GM10248 (cell line): ENCODE measurements at regions not wholly inside any gene's neighbourhood (a gene's known extent, or its start where the extent isn't known, plus 50 kb on each side); places are given as distances from the start of the nearest gene placed in this dataset.
A peak's percentile ranks its signal among the peaks of the same experiment; 100 is the strongest.

ENCODE experiments used
- CTCF ChIA-PET: fragments of 300-600 bp; sonication (Branson Sonifier 250); formaldehyde crosslinking; extraction: SDS; loops from one replicate; lab custom pipeline; 2021; ENCODE audit warnings: antibody characterized with exemption; lab: Yijun Ruan, JAX
- POLR2A ChIA-PET: fragments of 350-650 bp; sonication (Branson Sonifier 250); formaldehyde crosslinking; extraction: SDS; loops from one replicate; lab custom pipeline; 2020; ENCODE audit warnings: antibody characterized with exemption; lab: Yijun Ruan, JAX
- DNase-seq: peaks from one replicate; pipeline ENCODE4 v3.0.0; 2012; ENCODE audit errors: extremely low spot score
- TF ChIP-seq, protein P1 (sequence below): IDR thresholded peaks from 2 replicates; pipeline ENCODE4 v1.5.1; 2012; ENCODE audit warnings: mild to moderate bottlenecking, low read depth; ENCODE audit errors: extremely low read depth, missing control alignments, control extremely low read depth

DNA sequence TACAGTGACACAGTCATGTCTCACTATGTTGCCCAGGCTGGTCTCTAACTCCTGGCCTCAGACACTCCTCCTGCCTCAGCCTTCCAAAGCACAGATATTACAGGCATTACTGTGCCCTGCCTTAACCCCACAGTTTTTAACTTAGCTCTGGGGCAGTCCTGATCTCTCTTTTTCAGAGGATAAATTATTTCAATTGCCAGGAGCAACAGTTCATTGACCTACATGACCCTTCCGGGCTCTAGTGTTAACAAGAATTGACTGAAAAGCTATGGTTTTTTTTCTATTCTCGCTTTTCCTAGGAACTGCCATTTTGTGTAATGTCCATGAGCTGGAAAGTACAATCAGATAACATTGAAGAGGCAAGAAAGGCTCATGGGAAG, 92.8 kb downstream of the HNRNPLL start:
- DNase-seq, result no peak
- CTCF ChIA-PET, result interaction anchor here (0.7 to 6.7 kb wide), 10 partner anchors 8 to 1114 kb away, joined by 3 to 119 read pairs (median 7); no protein-coding TSS in a partner anchor
- TF ChIP-seq, protein P1, sequence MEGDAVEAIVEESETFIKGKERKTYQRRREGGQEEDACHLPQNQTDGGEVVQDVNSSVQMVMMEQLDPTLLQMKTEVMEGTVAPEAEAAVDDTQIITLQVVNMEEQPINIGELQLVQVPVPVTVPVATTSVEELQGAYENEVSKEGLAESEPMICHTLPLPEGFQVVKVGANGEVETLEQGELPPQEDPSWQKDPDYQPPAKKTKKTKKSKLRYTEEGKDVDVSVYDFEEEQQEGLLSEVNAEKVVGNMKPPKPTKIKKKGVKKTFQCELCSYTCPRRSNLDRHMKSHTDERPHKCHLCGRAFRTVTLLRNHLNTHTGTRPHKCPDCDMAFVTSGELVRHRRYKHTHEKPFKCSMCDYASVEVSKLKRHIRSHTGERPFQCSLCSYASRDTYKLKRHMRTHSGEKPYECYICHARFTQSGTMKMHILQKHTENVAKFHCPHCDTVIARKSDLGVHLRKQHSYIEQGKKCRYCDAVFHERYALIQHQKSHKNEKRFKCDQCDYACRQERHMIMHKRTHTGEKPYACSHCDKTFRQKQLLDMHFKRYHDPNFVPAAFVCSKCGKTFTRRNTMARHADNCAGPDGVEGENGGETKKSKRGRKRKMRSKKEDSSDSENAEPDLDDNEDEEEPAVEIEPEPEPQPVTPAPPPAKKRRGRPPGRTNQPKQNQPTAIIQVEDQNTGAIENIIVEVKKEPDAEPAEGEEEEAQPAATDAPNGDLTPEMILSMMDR, result no peak
- POLR2A ChIA-PET, result no interaction called here

DNA sequence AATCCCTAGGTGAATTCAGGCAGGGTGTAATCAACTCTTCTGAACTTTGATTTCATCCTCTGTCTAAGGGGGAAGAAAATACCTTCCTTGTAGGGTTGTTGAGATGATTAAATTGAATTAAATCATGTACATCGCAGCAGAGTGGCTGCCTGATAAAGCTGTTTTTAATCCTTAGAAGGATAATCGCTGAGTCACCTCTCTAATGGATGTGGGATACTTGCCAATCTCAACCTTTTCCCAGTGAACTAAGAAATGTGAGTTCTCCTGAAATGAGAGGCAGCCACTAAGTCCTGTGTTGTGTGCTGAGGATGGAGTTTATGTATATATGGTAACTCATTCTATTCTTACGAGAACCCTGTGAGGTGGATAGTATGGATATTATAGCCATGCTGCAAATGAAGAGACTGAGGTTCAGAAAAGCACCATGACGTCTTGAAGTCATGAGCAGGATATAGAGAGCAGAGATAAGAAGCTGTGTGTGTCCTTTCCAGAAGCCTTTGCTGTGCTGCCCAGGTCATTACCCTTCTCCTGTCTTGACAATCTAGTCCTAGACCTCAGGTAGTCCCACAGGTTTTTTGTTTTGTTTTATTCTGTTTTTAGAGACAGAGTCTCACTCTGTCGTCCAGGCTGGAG, 93.3 kb downstream of the HNRNPLL start:
- TF ChIP-seq, protein P1, result no peak
- DNase-seq, result no peak
- ChIA-PET CTCF (interaction anchor here (0.9 to 6.7 kb wide), 36 partner anchors 9 to 1114 kb away, joined by 3 to 119 read pairs (median 7); partner anchors contain the start of gene ATL2), POLR2A (no interaction called here)

DNA sequence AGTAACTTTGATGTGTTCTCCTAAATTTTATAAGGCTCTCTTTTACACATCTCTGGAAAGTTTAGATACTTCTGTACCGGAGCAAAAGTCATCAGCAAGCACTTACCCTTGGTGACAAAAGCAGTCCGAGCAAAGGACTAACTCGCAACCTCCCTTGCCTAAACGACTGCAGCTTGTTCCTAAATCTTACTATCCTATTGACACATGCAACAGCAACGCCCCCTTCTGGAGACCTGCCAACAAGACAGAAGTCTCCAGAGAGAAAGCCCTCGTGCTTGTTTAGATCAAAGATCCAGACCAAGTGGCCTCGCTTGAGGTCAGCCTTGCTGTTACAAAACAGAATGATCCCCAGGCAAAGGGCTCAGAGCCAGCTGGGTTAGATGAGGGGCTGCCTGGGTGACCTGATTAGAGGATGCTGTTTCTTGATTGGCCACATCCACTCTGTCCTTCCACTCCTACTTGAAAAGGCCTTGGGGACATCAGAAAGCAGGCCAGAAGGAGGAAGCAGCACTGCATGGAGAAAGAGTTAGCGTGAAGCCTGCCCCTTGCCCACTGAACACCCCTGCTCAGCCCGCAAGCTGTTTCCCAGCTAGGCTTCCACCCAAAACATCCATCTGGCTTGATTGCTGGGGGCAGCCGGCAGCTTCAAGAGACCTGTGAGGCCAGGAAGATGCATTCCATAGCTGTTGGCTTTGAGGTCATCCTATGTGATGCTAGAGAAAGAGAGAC, 94.3 kb downstream of the HNRNPLL start:
- POLR2A ChIA-PET, result no interaction called here
- TF ChIP-seq, protein P1, result peak; percentile 80
- DNase-seq, result peak; percentile 78
- CTCF ChIA-PET, result interaction anchor here (0.6 to 6.7 kb wide), 79 partner anchors 9 to 1115 kb away, joined by 3 to 119 read pairs (median 4); partner anchors contain the start of genes ATL2 and CYP1B1

DNA sequence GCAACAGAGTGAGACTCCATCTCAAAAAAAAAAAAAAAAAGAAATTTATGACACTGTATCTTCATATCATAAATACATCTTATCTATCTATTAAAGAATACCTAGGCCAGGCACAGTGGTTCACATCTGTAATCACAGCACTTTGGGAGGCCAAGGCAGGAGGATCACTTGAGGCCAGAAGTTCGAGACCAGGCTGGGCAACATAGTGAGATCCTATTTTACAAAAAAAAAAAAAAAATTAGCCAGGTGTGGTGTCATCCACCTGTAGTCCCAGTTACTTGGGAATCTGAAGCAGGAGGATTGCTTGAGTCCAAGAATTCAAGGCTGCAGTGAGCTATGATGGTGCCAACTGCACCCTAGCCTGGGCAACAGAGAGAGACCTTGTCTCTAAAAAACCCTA, 95.0 kb downstream of the HNRNPLL start:
- CTCF ChIA-PET, result interaction anchor here (0.6 to 6.7 kb wide), 72 partner anchors 8 to 1114 kb away, joined by 3 to 119 read pairs (median 4); partner anchors contain the start of gene CYP1B1
- POLR2A ChIA-PET, result no interaction called here
- TF ChIP-seq, protein P1, result no peak
- no peak for DNase-seq

DNA sequence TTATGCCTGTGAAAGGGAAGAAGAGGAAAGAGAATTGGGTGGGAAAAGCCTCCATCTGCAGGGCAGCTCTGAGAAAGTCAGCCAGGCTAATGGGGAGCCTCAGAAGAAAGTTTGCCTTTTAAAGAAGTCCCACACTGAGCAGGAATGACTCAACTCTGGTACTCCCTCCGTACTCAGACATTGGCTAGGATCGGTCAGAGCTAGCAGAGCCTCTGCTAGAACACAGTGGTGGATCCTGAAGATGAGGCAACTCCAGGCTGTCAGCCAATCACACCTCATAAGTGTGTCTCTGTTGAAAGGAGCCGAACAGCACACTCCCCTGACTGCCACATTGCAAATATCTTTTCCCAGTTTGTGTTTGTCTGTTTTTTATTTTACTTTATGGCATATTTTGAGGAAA, 96.9 kb downstream of the HNRNPLL start:
- no peak for DNase-seq
- TF ChIP-seq, protein P1, result no peak
- ChIA-PET CTCF (interaction anchor here (0.7 to 0.8 kb wide), 2 partner anchors 8 to 230 kb away, joined by 3 read pairs; no protein-coding TSS in a partner anchor), POLR2A (no interaction called here)

DNA sequence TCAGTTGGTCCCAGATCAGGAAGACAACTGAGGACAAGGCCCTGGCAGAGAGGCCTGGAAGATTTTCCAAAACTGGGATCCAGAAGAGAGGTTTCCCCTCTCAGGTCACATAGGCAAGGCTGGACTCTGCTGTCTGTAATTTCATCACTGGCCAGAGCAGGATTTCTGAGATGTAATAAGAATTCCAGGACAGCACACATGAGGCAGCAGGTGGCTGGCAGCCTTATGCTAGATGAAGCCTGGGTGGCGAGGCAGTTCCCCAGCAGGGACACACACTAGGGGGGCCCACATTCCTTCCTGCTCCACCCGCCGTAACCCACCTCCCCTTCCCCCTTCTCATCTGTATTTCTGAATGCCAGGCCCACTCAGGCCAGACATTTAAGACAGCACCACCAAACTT, 98.6 kb downstream of the HNRNPLL start:
- ChIA-PET POLR2A (no interaction called here), CTCF (no interaction called here)
- DNase-seq, result no peak
- TF ChIP-seq, protein P1, result no peak
